ENCODE measurements at regions not wholly inside any gene's neighbourhood (a gene's known extent, or its start where the extent isn't known, plus 50 kb on each side); places are given as distances from the start of the nearest gene placed in this dataset.
"Not testable (repeated sequence)": the region's sequence is repeated elsewhere in the genome, so short reads cannot be mapped to it uniquely, and the experiment has no call there.

DNA sequence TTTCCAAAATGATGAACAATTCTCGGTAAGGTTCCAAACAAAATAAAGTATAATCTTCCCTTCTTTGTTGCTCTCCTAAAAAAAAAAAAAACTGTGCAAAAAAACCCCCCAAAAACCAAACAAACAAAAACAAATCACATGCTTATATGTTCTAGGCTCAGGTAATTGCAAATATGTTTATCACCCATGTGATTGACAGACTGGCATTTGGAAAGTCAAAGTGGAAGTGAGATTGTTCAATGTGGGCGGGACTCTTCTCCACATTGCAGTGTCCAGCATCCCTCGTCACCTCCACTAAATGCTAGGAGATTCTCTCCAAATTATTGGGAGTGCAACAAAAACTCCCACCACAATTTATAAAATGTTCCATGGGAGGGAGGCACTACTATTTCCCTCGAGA lies 57.6 kb upstream of the CACNA1D start:
- H3K4me2 ChIP-seq (ENCODE audit: low read depth, low read length): no peak overlapping the region
- no peak overlapping the region for H2AK5ac ChIP-seq (ENCODE audit: low read depth, low read length)
- H2BK20ac ChIP-seq (ENCODE audit: low read depth, low read length): no peak overlapping the region
- ATAC-seq (ENCODE audit: low read depth) (no peak), DNase-seq (no peak)
- dilution Hi-C loops (cut with HindIII; ENCODE audit: low sequenced_read_pairs, unreplicated experiment): no loop called here
- no peak overlapping the region for H2AFZ ChIP-seq (replicated peaks; ENCODE audit: low read length, poor library complexity)
- H2BK15ac ChIP-seq (ENCODE audit: low read depth, low read length): no peak overlapping the region
- no peak overlapping the region for H4K8ac ChIP-seq (ENCODE audit: low read depth in 2 of 2, low read length in 2 of 2)
- no peak overlapping the region for H3K23ac ChIP-seq (ENCODE audit: low read depth, low read length)
- H3K27me3 ChIP-seq (ENCODE audit: control insufficient read depth, insufficient read depth, low read length): no peaks in the 10 kb centered on the region; the same call in 1 of the 2 replicates
- in situ Hi-C loops (cut with MboI; ENCODE audit: low sequenced_read_pairs): no loop called here
- WGBS, 2 experiments (ENCODE audit: extremely low coverage in 2 of 2, insufficient read length in 1 of 2): no CpG with 5 or more reads among the region's 4 CpGs
- no peak overlapping the region for H3K9ac ChIP-seq (ENCODE audit: low read depth, low read length)
- no peak overlapping the region for H2AK9ac ChIP-seq (replicated peaks; ENCODE audit: low read depth, low read length, poor library complexity)
- no peak overlapping the region for H4K5ac ChIP-seq (ENCODE audit: low read depth, low read length)
- H4K20me1 ChIP-seq (ENCODE audit: insufficient read depth, low read length): no peaks in the 10 kb centered on the region
- H3K18ac ChIP-seq (ENCODE audit: low read depth, low read length): no peak overlapping the region
- CTCF ChIA-PET: no interaction called here
- H3K27ac ChIP-seq (ENCODE audit: insufficient read depth, low read length): no peak overlapping the region
- H3K56ac ChIP-seq (ENCODE audit: extremely low read depth, insufficient read depth, low read length): no peak overlapping the region
- no peaks in the 10 kb centered on the region for H3K4me1 ChIP-seq (ENCODE audit: control insufficient read depth, insufficient read depth, low read length)
- H3K79me1 ChIP-seq (ENCODE audit: low read depth in 1 of 2, low read length in 2 of 2): no peaks in the 10 kb centered on the region
- no peaks in the 10 kb centered on the region for H3K36me3 ChIP-seq (ENCODE audit: control insufficient read depth, insufficient read depth, low read length)
- TF ChIP-seq RCOR1 (IDR thresholded peaks at IDR 0.05; ENCODE audit: insufficient replicate concordance, low read length) (no peak), RAD21 (IDR thresholded peaks at IDR 0.05; ENCODE audit: low read length) (no peak), FOS (IDR thresholded peaks at IDR 0.05; ENCODE audit: low read depth, low read length) (no peak), POLR2A (IDR thresholded peaks at IDR 0.05; ENCODE audit: low read depth, low read length) (no peak), CEBPB (IDR thresholded peaks at IDR 0.05; ENCODE audit: low read depth, low read length) (no peak)
- TF ChIP-seq, protein P1, sequence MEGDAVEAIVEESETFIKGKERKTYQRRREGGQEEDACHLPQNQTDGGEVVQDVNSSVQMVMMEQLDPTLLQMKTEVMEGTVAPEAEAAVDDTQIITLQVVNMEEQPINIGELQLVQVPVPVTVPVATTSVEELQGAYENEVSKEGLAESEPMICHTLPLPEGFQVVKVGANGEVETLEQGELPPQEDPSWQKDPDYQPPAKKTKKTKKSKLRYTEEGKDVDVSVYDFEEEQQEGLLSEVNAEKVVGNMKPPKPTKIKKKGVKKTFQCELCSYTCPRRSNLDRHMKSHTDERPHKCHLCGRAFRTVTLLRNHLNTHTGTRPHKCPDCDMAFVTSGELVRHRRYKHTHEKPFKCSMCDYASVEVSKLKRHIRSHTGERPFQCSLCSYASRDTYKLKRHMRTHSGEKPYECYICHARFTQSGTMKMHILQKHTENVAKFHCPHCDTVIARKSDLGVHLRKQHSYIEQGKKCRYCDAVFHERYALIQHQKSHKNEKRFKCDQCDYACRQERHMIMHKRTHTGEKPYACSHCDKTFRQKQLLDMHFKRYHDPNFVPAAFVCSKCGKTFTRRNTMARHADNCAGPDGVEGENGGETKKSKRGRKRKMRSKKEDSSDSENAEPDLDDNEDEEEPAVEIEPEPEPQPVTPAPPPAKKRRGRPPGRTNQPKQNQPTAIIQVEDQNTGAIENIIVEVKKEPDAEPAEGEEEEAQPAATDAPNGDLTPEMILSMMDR (conservative IDR thresholded peaks at IDR 0.05; ENCODE audit: low read depth, low read length): no peak
- H3K14ac ChIP-seq (replicated peaks; ENCODE audit: low read depth, low read length): no peak overlapping the region
- H3K4ac ChIP-seq (ENCODE audit: low read depth, low read length): no peak overlapping the region
- H3K4me3 ChIP-seq (ENCODE audit: insufficient read depth, low read depth, low read length): no peak overlapping the region
- H4K91ac ChIP-seq (ENCODE audit: insufficient read depth, low read depth, low read length): no peak overlapping the region
- H3K9me1 ChIP-seq (ENCODE audit: insufficient read depth, low read length): no peaks in the 10 kb centered on the region
- intact Hi-C loops (cut with micrococcal nuclease): no loop called here
- H3K9me3 ChIP-seq (ENCODE audit: control insufficient read depth, insufficient read depth, low read length): no peaks in the 10 kb centered on the region
- no TSS peak for BruUV-seq (replicated peaks)
- H2BK120ac ChIP-seq (ENCODE audit: low read depth, low read length): no peak overlapping the region
- H2BK5ac ChIP-seq (ENCODE audit: low read depth, low read length, poor library complexity, severe bottlenecking): no peak overlapping the region
- POLR2A ChIA-PET (ENCODE audit: unreplicated experiment): no interaction called here

DNA sequence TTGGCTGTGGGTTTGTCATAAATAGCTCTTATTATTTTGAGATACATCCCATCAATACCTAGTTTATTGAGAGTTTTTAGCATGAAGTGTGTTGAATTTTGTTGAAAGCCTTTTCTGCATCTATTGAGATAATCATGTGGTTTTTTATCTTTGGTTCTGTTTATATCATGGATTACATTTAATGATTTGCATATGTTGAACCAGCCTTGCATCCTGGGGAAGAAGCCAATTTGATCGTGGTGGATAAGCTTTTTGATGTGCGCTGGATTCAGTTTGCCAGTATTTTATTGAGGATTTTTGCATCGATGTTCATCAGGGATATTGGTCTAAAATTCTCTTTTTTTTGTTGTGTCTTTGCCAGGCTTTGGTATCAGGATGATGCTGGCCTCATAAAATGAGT lies 51.5 kb upstream of the CACNA1D start:
- not testable (repeated sequence) for H3K79me1 ChIP-seq (ENCODE audit: low read depth in 1 of 2, low read length in 2 of 2)

More for the DNA sequence above, 51.5 kb upstream of the CACNA1D start:
- CTCF ChIA-PET; dilution Hi-C loops (cut with HindIII; ENCODE audit: low sequenced_read_pairs, unreplicated experiment); H4K91ac ChIP-seq (ENCODE audit: insufficient read depth, low read depth, low read length); H2BK120ac ChIP-seq (ENCODE audit: low read depth, low read length); H3K4me2 ChIP-seq (ENCODE audit: low read depth, low read length); H2BK20ac ChIP-seq (ENCODE audit: low read depth, low read length); H3K27ac ChIP-seq (ENCODE audit: insufficient read depth, low read length); H2BK5ac ChIP-seq (ENCODE audit: low read depth, low read length, poor library complexity, severe bottlenecking); H2BK15ac ChIP-seq (ENCODE audit: low read depth, low read length); H3K9me3 ChIP-seq (ENCODE audit: control insufficient read depth, insufficient read depth, low read length); intact Hi-C loops (cut with micrococcal nuclease); BruUV-seq (replicated peaks); H4K20me1 ChIP-seq (ENCODE audit: insufficient read depth, low read length); H3K14ac ChIP-seq (replicated peaks; ENCODE audit: low read depth, low read length); H2AK9ac ChIP-seq (replicated peaks; ENCODE audit: low read depth, low read length, poor library complexity); H2AK5ac ChIP-seq (ENCODE audit: low read depth, low read length); H3K4ac ChIP-seq (ENCODE audit: low read depth, low read length); ATAC-seq (ENCODE audit: low read depth); H3K36me3 ChIP-seq (ENCODE audit: control insufficient read depth, insufficient read depth, low read length); H3K4me3 ChIP-seq (ENCODE audit: insufficient read depth, low read depth, low read length); H3K56ac ChIP-seq (ENCODE audit: extremely low read depth, insufficient read depth, low read length); H2AFZ ChIP-seq (replicated peaks; ENCODE audit: low read length, poor library complexity); H4K5ac ChIP-seq (ENCODE audit: low read depth, low read length); POLR2A ChIA-PET (ENCODE audit: unreplicated experiment); H3K9me1 ChIP-seq (ENCODE audit: insufficient read depth, low read length); H4K8ac ChIP-seq (ENCODE audit: low read depth in 2 of 2, low read length in 2 of 2); H3K18ac ChIP-seq (ENCODE audit: low read depth, low read length); H3K27me3 ChIP-seq (ENCODE audit: control insufficient read depth, insufficient read depth, low read length); DNase-seq; H3K4me1 ChIP-seq (ENCODE audit: control insufficient read depth, insufficient read depth, low read length); H3K23ac ChIP-seq (ENCODE audit: low read depth, low read length); H3K9ac ChIP-seq (ENCODE audit: low read depth, low read length); in situ Hi-C loops (cut with MboI; ENCODE audit: low sequenced_read_pairs): not testable (repeated sequence)
- no CpG with 5 or more reads among the region's 3 CpGs for WGBS, 2 experiments (ENCODE audit: extremely low coverage in 2 of 2, insufficient read length in 1 of 2)
